ENCODE measurements at regions not wholly inside any gene's neighbourhood (a gene's known extent, or its start where the extent isn't known, plus 50 kb on each side); places are given as distances from the start of the nearest gene placed in this dataset.

GRCh38 chr15:95701410-95701809 lies 629.1 kb upstream of the NR2F2 start:
- FAIRE-seq, result no peak

GRCh38 chr15:95709959-95710695 lies 620.4 kb upstream of the NR2F2 start:
- no peaks in the 10 kb centered on the region for H3K4me1 ChIP-seq (ENCODE audit: control insufficient read depth, extremely low read depth, insufficient read depth, low read length)
- dilution Hi-C loops (cut with MboI; ENCODE audit: extremely low pct_ligation_motif_present, low sequenced_read_pairs), result no loop called here
- H3K27ac ChIP-seq (ENCODE audit: control insufficient read depth, insufficient read depth, low read length), result no peak overlapping the region
- H3K9ac ChIP-seq (ENCODE audit: control insufficient read depth, extremely low read depth, insufficient read depth, low read length), result no peak overlapping the region
- H3K36me3 ChIP-seq (ENCODE audit: control insufficient read depth in 2 of 2, extremely low read depth in 1 of 2, insufficient read depth in 2 of 2, low read length in 2 of 2), result no peaks in the 10 kb centered on the region
- no peak overlapping the region for H2AFZ ChIP-seq (ENCODE audit: control insufficient read depth, low read length)
- TF ChIP-seq EZH2 (IDR thresholded peaks at IDR 0.05; ENCODE audit: low read length) (no peak), CTCF (optimal IDR thresholded peaks at IDR 0.05 in 1 of 3, IDR thresholded peaks at IDR 0.05 in 1 of 3, conservative IDR thresholded peaks at IDR 0.05 in 1 of 3; ENCODE audit: extremely low read depth in 1 of 3, insufficient read depth in 2 of 3, low read length in 3 of 3) (no peak)
- no peaks in the 10 kb centered on the region for H3K9me3 ChIP-seq (ENCODE audit: control insufficient read depth, low read depth, low read length)
- H3K79me2 ChIP-seq (ENCODE audit: control insufficient read depth, insufficient read depth, low read length), result no peaks in the 10 kb centered on the region
- no peak overlapping the region for H3K4me2 ChIP-seq (ENCODE audit: control insufficient read depth, extremely low read depth, insufficient read depth, low read depth, low read length)
- H3K27me3 ChIP-seq (ENCODE audit: control insufficient read depth, extremely low read depth, insufficient read depth, low read length), result no peaks in the 10 kb centered on the region
- FAIRE-seq, result no peak
- no peak overlapping the region for H3K4me3 ChIP-seq (ENCODE audit: control insufficient read depth in 2 of 3, extremely low read depth in 1 of 3, insufficient read depth in 2 of 3, low read depth in 1 of 3, low read length in 3 of 3)
- no peak for DNase-seq (ENCODE audit: low read depth, low spot score)
- no peaks in the 10 kb centered on the region for H3K9me1 ChIP-seq (ENCODE audit: control insufficient read depth, extremely low read depth, insufficient read depth, low read length)
- H4K20me1 ChIP-seq (ENCODE audit: control insufficient read depth, extremely low read depth, insufficient read depth, low read length), result no peaks in the 10 kb centered on the region

More at GRCh38 chr15:95701410-95701809, 629.1 kb upstream of the NR2F2 start:
- no peak overlapping the region for H3K27ac ChIP-seq (ENCODE audit: control insufficient read depth, insufficient read depth, low read length)
- H2AFZ ChIP-seq (ENCODE audit: control insufficient read depth, low read length), result no peak overlapping the region
- H3K36me3 ChIP-seq (ENCODE audit: control insufficient read depth in 2 of 2, extremely low read depth in 1 of 2, insufficient read depth in 2 of 2, low read length in 2 of 2), result no peaks in the 10 kb centered on the region
- TF ChIP-seq CTCF (optimal IDR thresholded peaks at IDR 0.05 in 1 of 3, IDR thresholded peaks at IDR 0.05 in 1 of 3, conservative IDR thresholded peaks at IDR 0.05 in 1 of 3; ENCODE audit: extremely low read depth in 1 of 3, insufficient read depth in 2 of 3, low read length in 3 of 3) (no peak), EZH2 (IDR thresholded peaks at IDR 0.05; ENCODE audit: low read length) (no peak)
- no peak overlapping the region for H3K4me2 ChIP-seq (ENCODE audit: control insufficient read depth, extremely low read depth, insufficient read depth, low read depth, low read length)
- H3K9ac ChIP-seq (ENCODE audit: control insufficient read depth, extremely low read depth, insufficient read depth, low read length), result no peak overlapping the region
- no peak overlapping the region for H3K4me3 ChIP-seq (ENCODE audit: control insufficient read depth in 2 of 3, extremely low read depth in 1 of 3, insufficient read depth in 2 of 3, low read depth in 1 of 3, low read length in 3 of 3)
- no peaks in the 10 kb centered on the region for H4K20me1 ChIP-seq (ENCODE audit: control insufficient read depth, extremely low read depth, insufficient read depth, low read length)
- peaks cover 1% of the 10 kb centered on the region for H3K9me3 ChIP-seq (ENCODE audit: control insufficient read depth, low read depth, low read length)
- H3K27me3 ChIP-seq (ENCODE audit: control insufficient read depth, extremely low read depth, insufficient read depth, low read length), result no peaks in the 10 kb centered on the region
- dilution Hi-C loops (cut with MboI; ENCODE audit: extremely low pct_ligation_motif_present, low sequenced_read_pairs), result no loop called here
- no peaks in the 10 kb centered on the region for H3K9me1 ChIP-seq (ENCODE audit: control insufficient read depth, extremely low read depth, insufficient read depth, low read length)
- DNase-seq (ENCODE audit: low read depth, low spot score), result no peak
- H3K4me1 ChIP-seq (ENCODE audit: control insufficient read depth, extremely low read depth, insufficient read depth, low read length), result no peaks in the 10 kb centered on the region
- no peaks in the 10 kb centered on the region for H3K79me2 ChIP-seq (ENCODE audit: control insufficient read depth, insufficient read depth, low read length)

All from keratinocyte (primary cell).